ENCODE measurements at regions not wholly inside any gene's neighbourhood (a gene's known extent, or its start where the extent isn't known, plus 50 kb on each side); places are given as distances from the start of the nearest gene placed in this dataset.

DNA sequence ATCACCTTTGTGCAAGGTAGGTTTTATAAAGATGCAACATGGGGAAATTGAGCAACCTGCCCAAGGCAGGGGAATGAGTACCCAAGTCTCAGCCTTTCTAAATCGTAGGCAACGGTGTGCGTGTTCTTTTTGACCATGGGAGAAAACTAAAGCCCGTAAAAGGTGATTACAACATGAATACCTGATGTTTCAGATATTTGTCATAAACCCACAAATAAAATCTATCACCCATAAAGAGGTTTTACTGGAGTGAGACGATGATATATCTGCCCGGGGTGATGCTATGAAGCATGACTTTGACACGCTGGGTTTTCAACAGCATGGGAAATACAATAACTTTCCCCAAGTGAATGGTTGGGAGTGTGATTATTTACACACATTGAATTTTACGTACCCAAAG is 406.3 kb upstream of the KLF6 start:
- TF ChIP-seq GATA2 (IDR thresholded peaks at IDR 0.05; ENCODE audit: low read depth, low read length) (no peak), GATA3 (IDR thresholded peaks at IDR 0.05; ENCODE audit: low read depth, low read length) (no peak)

Data from SH-SY5Y (cell line).